ENCODE measurements at regions not wholly inside any gene's neighbourhood (a gene's known extent, or its start where the extent isn't known, plus 50 kb on each side); places are given as distances from the start of the nearest gene placed in this dataset.

DNA sequence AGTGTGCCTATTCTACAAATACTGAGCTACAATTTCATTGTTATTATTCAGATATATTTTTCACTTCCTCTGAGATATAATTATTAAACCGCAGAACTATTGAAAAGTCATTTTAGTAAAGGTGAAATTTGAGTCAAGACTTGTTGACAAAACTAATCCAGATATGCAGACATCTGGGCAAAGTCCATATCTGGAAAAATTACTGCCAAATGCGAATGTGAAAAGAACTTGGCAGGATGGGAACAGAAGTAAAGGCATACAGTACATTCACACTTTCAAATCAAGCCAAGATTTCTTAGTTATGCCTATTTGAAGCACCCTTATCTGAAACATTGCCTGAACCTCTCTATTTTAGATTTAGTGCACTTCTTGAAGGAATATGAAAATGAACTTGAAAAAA lies 923.6 kb downstream of the CCDC85A start:
- in situ Hi-C loops (cut with MboI), result no loop called here
- 8 to 11% methylated on average over 2 of the region's 2 CpGs for WGBS, 2 experiments (ENCODE audit: low coverage in 1 of 2, low lambda C conversion rate in 2 of 2, missing lambda C conversion rate in 2 of 2)

DNA sequence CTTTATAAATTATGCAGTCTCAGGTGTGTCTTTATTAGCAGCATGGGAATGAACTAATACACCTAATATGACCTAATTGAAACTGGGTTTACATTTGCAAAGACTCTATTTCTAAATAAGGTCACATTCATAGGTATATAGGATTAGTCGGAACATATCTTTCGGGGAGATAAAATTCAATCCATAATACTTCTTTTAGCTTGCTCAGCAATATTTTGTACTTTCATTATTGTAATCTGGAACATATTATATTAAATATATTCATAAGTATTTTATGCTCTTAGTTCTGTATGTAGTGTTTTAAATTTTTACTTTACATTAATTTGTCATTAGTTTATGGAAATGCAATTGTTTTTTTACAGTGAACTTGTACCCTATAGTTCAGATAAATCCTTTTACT lies 927.7 kb downstream of the CCDC85A start:
- H3K4me1 ChIP-seq (ENCODE audit: insufficient read depth), result no peaks in the 10 kb centered on the region
- H3K79me2 ChIP-seq (ENCODE audit: insufficient read depth), result no peaks in the 10 kb centered on the region
- no peak overlapping the region for H2AFZ ChIP-seq
- H3K9me3 ChIP-seq (ENCODE audit: low read depth), result no peaks in the 10 kb centered on the region
- no peaks in the 10 kb centered on the region for H3F3A ChIP-seq (ENCODE audit: insufficient read depth)
- WGBS, 2 experiments (ENCODE audit: low coverage in 1 of 2, low lambda C conversion rate in 2 of 2, missing lambda C conversion rate in 2 of 2), result 68 to 80% methylated on average over 2 of the region's 2 CpGs
- DNase-seq, result no peak
- no peak for TF ChIP-seq EZH2 (IDR thresholded peaks at IDR 0.05; ENCODE audit: insufficient read depth, poor library complexity, severe bottlenecking)
- TF ChIP-seq EZH2phosphoT487 (IDR thresholded peaks at IDR 0.05; ENCODE audit: insufficient read depth, low read depth), result no peak
- no peak overlapping the region for H3K4me3 ChIP-seq
- no peaks in the 10 kb centered on the region for H4K20me1 ChIP-seq (ENCODE audit: insufficient read depth)
- H3K27ac ChIP-seq, result no peak overlapping the region
- no peak overlapping the region for H3K4me2 ChIP-seq (ENCODE audit: unreplicated experiment)
- H3K9ac ChIP-seq, result no peak overlapping the region
- in situ Hi-C loops (cut with MboI), result no loop called here
- H3K36me3 ChIP-seq (ENCODE audit: low read depth), result no peaks in the 10 kb centered on the region
- no peaks in the 10 kb centered on the region for H3K9me2 ChIP-seq (ENCODE audit: insufficient read depth)
- H3K27me3 ChIP-seq (replicated peaks; ENCODE audit: insufficient read depth), result no peaks in the 10 kb centered on the region

More for the DNA sequence above, 923.6 kb downstream of the CCDC85A start:
- Histone ChIP-seq H3K79me2 (ENCODE audit: insufficient read depth) (no peaks in the 10 kb centered on the region), H3K36me3 (ENCODE audit: low read depth) (no peaks in the 10 kb centered on the region), H4K20me1 (ENCODE audit: insufficient read depth) (no peaks in the 10 kb centered on the region), H3K9me3 (ENCODE audit: low read depth) (no peaks in the 10 kb centered on the region), H3K9me2 (ENCODE audit: insufficient read depth) (no peaks in the 10 kb centered on the region), H3K4me2 (ENCODE audit: unreplicated experiment) (no peak overlapping the region), H3K27ac (no peak overlapping the region), H2AFZ (no peak overlapping the region), H3K4me1 (ENCODE audit: insufficient read depth) (no peaks in the 10 kb centered on the region), H3K27me3 (replicated peaks; ENCODE audit: insufficient read depth) (no peaks in the 10 kb centered on the region), H3K9ac (no peak overlapping the region), H3F3A (ENCODE audit: insufficient read depth) (no peaks in the 10 kb centered on the region), H3K4me3 (no peak overlapping the region)
- DNase-seq, result no peak
- no peak for TF ChIP-seq EZH2phosphoT487 (IDR thresholded peaks at IDR 0.05; ENCODE audit: insufficient read depth, low read depth)
- TF ChIP-seq EZH2 (IDR thresholded peaks at IDR 0.05; ENCODE audit: insufficient read depth, poor library complexity, severe bottlenecking), result no peak

DNA sequence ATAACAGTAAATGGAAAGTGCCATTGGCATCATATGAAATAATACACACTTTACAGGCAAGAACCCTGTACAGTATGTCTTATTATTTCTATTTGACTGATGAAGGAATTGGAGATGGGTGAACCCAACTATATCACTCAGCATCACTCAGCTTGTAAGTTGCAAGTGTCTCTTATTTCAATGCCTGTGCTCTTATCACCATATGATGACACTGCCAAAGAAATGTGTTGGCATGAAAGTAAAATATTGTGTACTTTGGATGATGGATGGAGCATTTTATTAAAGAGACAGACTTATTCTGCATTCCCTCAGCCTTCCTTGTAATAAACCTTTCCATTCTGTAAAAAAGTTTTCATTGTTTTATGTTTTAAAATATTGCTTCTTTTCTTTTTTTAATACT lies 927.5 kb upstream of the VRK2 start:
- H3K4me1 ChIP-seq (ENCODE audit: insufficient read depth), result no peaks in the 10 kb centered on the region
- H2AFZ ChIP-seq, result no peak overlapping the region
- DNase-seq, result no peak
- no peaks in the 10 kb centered on the region for H4K20me1 ChIP-seq (ENCODE audit: insufficient read depth)
- no peak overlapping the region for H3K27ac ChIP-seq
- H3K9me2 ChIP-seq (ENCODE audit: insufficient read depth), result no peaks in the 10 kb centered on the region
- TF ChIP-seq EZH2phosphoT487 (IDR thresholded peaks at IDR 0.05; ENCODE audit: insufficient read depth, low read depth), result no peak
- no peak for TF ChIP-seq EZH2 (IDR thresholded peaks at IDR 0.05; ENCODE audit: insufficient read depth, poor library complexity, severe bottlenecking)
- H3K9ac ChIP-seq, result no peak overlapping the region
- no peaks in the 10 kb centered on the region for H3F3A ChIP-seq (ENCODE audit: insufficient read depth)
- H3K79me2 ChIP-seq (ENCODE audit: insufficient read depth), result no peaks in the 10 kb centered on the region
- no peak overlapping the region for H3K4me3 ChIP-seq
- H3K9me3 ChIP-seq (ENCODE audit: low read depth), result no peaks in the 10 kb centered on the region
- no peak overlapping the region for H3K4me2 ChIP-seq (ENCODE audit: unreplicated experiment)
- H3K36me3 ChIP-seq (ENCODE audit: low read depth), result no peaks in the 10 kb centered on the region
- no peaks in the 10 kb centered on the region for H3K27me3 ChIP-seq (replicated peaks; ENCODE audit: insufficient read depth)
- in situ Hi-C loops (cut with MboI), result no loop called here

DNA sequence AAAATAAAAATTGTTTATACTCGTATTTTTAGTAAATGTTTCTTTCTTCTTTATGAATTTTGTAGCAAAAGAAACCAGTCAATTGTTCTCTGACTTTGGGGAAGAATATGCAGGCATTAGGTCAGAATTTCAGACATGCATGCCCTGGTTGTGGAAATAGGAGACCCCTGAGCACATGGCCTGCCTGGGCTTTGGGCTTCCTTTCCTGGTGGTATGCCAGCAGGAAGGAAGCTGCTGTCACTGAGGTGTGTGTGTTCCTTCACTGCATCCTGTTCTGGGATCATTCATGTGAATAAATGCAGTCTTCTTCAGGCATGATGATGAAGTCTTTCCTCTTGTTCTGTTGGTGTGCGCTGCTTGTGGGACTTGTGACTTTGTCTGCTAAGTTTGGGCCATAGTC lies 920.2 kb upstream of the VRK2 start:
- Histone ChIP-seq H3K9ac (no peak overlapping the region), H3K36me3 (ENCODE audit: low read depth) (no peaks in the 10 kb centered on the region), H3F3A (ENCODE audit: insufficient read depth) (no peaks in the 10 kb centered on the region), H3K4me3 (no peak overlapping the region), H3K27ac (no peak overlapping the region), H3K27me3 (replicated peaks; ENCODE audit: insufficient read depth) (no peaks in the 10 kb centered on the region), H4K20me1 (ENCODE audit: insufficient read depth) (no peaks in the 10 kb centered on the region), H3K4me1 (ENCODE audit: insufficient read depth) (no peaks in the 10 kb centered on the region), H3K9me3 (ENCODE audit: low read depth) (no peaks in the 10 kb centered on the region), H3K4me2 (ENCODE audit: unreplicated experiment) (no peak overlapping the region), H3K79me2 (ENCODE audit: insufficient read depth) (no peaks in the 10 kb centered on the region), H3K9me2 (ENCODE audit: insufficient read depth) (no peaks in the 10 kb centered on the region), H2AFZ (no peak overlapping the region)
- 30 to 35% methylated on average over 2 of the region's 2 CpGs for WGBS, 2 experiments (ENCODE audit: low coverage in 1 of 2, low lambda C conversion rate in 2 of 2, missing lambda C conversion rate in 2 of 2)
- no peak for DNase-seq
- in situ Hi-C loops (cut with MboI), result no loop called here
- TF ChIP-seq EZH2 (IDR thresholded peaks at IDR 0.05; ENCODE audit: insufficient read depth, poor library complexity, severe bottlenecking) (no peak), EZH2phosphoT487 (IDR thresholded peaks at IDR 0.05; ENCODE audit: insufficient read depth, low read depth) (no peak)

DNA sequence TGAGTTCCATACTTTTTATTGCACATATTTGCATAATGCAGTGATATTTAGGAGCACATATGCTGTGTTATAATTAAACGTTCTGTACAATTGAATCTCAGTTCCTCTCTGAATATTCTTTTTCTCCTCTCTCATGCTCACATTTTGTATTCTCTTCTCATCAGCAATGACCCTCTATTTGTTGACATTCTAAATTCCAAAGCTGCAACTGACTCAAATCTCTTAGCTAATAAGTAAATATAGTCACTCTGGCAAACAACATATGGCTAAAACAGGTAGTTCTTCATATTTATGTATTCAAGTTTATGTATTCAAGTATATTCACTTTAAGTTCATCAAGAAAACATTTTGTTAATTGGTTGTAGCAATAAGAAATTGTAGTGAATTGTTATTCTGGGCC lies 907.4 kb upstream of the VRK2 start:
- no peaks in the 10 kb centered on the region for H3K79me2 ChIP-seq (ENCODE audit: insufficient read depth)
- H2AFZ ChIP-seq, result no peak overlapping the region
- no peak overlapping the region for H3K27ac ChIP-seq
- H3K36me3 ChIP-seq (ENCODE audit: low read depth), result no peaks in the 10 kb centered on the region
- no peak overlapping the region for H3K4me3 ChIP-seq
- H3K9me2 ChIP-seq (ENCODE audit: insufficient read depth), result no peaks in the 10 kb centered on the region
- no peaks in the 10 kb centered on the region for H3K9me3 ChIP-seq (ENCODE audit: low read depth)
- H3K9ac ChIP-seq, result no peak overlapping the region
- no peaks in the 10 kb centered on the region for H3K27me3 ChIP-seq (replicated peaks; ENCODE audit: insufficient read depth)
- H3K4me2 ChIP-seq (ENCODE audit: unreplicated experiment), result no peak overlapping the region
- no peaks in the 10 kb centered on the region for H3F3A ChIP-seq (ENCODE audit: insufficient read depth)
- no peaks in the 10 kb centered on the region for H4K20me1 ChIP-seq (ENCODE audit: insufficient read depth)
- TF ChIP-seq EZH2 (IDR thresholded peaks at IDR 0.05; ENCODE audit: insufficient read depth, poor library complexity, severe bottlenecking), result no peak
- WGBS, 2 experiments (ENCODE audit: low coverage in 1 of 2, low lambda C conversion rate in 2 of 2, missing lambda C conversion rate in 2 of 2), result 10 to 21% methylated on average over 1 of the region's 1 CpG
- in situ Hi-C loops (cut with MboI), result no loop called here
- no peak for DNase-seq
- no peaks in the 10 kb centered on the region for H3K4me1 ChIP-seq (ENCODE audit: insufficient read depth)

Measured in GM23248 (cell line).